Fibroblast of lung (primary cell): ENCODE measurements at regions not wholly inside any gene's neighbourhood (a gene's known extent, or its start where the extent isn't known, plus 50 kb on each side); places are given as distances from the start of the nearest gene placed in this dataset.
A peak's percentile ranks its signal among the peaks of the same experiment; 100 is the strongest.

ENCODE experiments used
- DNase-seq, 2 donors: peaks; one replicate each; pipeline versions ENCODE4 v3.0.0 to v3.0.0-alpha.2; 2010; ENCODE audit warnings: low read depth in 2 of 2
- H2AFZ ChIP-seq: 2 replicates; pipeline ENCODE4 v1.5.1; 2012; ENCODE audit warnings: low read length, control low read depth, inconsistent platforms
- H3K27ac ChIP-seq: 2 replicates; pipeline ENCODE4 v1.5.1; 2011; ENCODE audit warnings: low read length, control low read depth; ENCODE audit not compliant: insufficient read depth
- H3K27me3 ChIP-seq: 2 replicates; pipeline ENCODE4 v1.5.1; 2011; ENCODE audit warnings: mild to moderate bottlenecking, low read length; ENCODE audit not compliant: control insufficient read depth, insufficient read depth
- H3K36me3 ChIP-seq: 2 replicates; pipeline ENCODE4 v1.5.1; 2011; ENCODE audit warnings: low read length; ENCODE audit not compliant: control insufficient read depth, insufficient read depth
- H3K4me1 ChIP-seq: 2 replicates; pipeline ENCODE4 v1.5.1; 2011; ENCODE audit warnings: low read length; ENCODE audit not compliant: control insufficient read depth, insufficient read depth; ENCODE audit errors: extremely low read depth
- H3K4me2 ChIP-seq: 2 replicates; pipeline ENCODE4 v1.5.1; 2011; ENCODE audit warnings: low read length, control low read depth; ENCODE audit not compliant: insufficient read depth; ENCODE audit errors: extremely low read depth
- H3K4me3 ChIP-seq, 4 experiments: fragments of 200-600 bp in 1 of 4; sonication (generic) in 1 of 4; replicated peaks in 1 of 4; 2 replicates each; pipeline ENCODE4 v1.5.1; 2011 to 2016; ENCODE audit warnings: low read length in 4 of 4, low read depth in 3 of 4, mild to moderate bottlenecking in 3 of 4, control low read depth in 2 of 4, inconsistent platforms in 1 of 4, mixed read lengths in 1 of 4; ENCODE audit not compliant: insufficient read depth in 1 of 4; ENCODE audit errors: control extremely low read depth in 1 of 4
- H3K79me2 ChIP-seq: 2 replicates; pipeline ENCODE4 v1.5.1; 2012; ENCODE audit warnings: mild to moderate bottlenecking, low read length, inconsistent platforms; ENCODE audit not compliant: control insufficient read depth, insufficient read depth
- H3K9ac ChIP-seq: 2 replicates; pipeline ENCODE4 v1.5.1; 2011; ENCODE audit warnings: mild to moderate bottlenecking, low read length, control low read depth; ENCODE audit not compliant: insufficient read depth
- H3K9me3 ChIP-seq: 2 replicates; pipeline ENCODE4 v1.5.1; 2012; ENCODE audit warnings: low read depth, low read length; ENCODE audit not compliant: control insufficient read depth, insufficient read depth
- H4K20me1 ChIP-seq: 2 replicates; pipeline ENCODE4 v1.5.1; 2011; ENCODE audit warnings: low read length; ENCODE audit not compliant: control insufficient read depth, insufficient read depth; ENCODE audit errors: extremely low read depth
- EZH2 ChIP-seq: IDR thresholded peaks from 2 replicates; pipeline ENCODE4 v1.5.1; 2012; ENCODE audit warnings: low read length, control low read depth, mild to moderate bottlenecking; ENCODE audit errors: missing control alignments
- TF ChIP-seq, protein P1 (sequence below), 2 donors: IDR thresholded peaks in 1 of 2; conservative IDR thresholded peaks in 1 of 2; 1 replicate in 1 of 2; 2 replicates in 1 of 2; pipeline ENCODE4 v1.5.1; 2011 to 2012; ENCODE audit warnings: low read length in 2 of 2, control low read depth in 1 of 2, inconsistent platforms in 1 of 2, low read depth in 1 of 2, mild to moderate bottlenecking in 1 of 2

DNA sequence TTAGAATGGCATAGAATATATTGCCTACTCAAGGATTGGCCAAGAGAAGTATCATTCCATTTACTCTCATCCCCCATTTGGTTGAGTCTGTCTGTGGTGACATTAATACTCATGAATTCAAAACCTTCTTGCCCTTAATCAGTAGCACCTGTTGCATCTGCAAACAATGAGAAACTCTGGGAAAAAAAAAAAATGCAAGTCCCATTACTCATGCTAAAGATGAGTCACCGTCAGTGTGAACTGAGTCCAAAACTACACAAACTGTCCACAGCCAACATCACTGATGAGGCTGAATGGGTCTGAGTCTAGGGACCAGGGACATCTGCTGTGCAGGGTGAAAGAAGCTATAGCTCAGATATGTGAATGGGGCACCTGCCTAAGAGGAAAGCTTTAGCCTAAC lies 96.9 kb upstream of the ADAMTS18 start:
- Histone ChIP-seq H3K9ac (no peak overlapping the region), H3K9me3 (no peaks in the 10 kb centered on the region), H3K36me3 (no peaks in the 10 kb centered on the region), H3K79me2 (no peaks in the 10 kb centered on the region), H3K4me1 (no peaks in the 10 kb centered on the region), H3K27me3 (no peaks in the 10 kb centered on the region), H3K27ac (no peak overlapping the region), H2AFZ (no peak overlapping the region), H4K20me1 (no peaks in the 10 kb centered on the region), H3K4me3 (no peak overlapping the region), H3K4me2 (no peak overlapping the region)
- peak; percentile 17 to 76 for DNase-seq
- TF ChIP-seq, protein P1, sequence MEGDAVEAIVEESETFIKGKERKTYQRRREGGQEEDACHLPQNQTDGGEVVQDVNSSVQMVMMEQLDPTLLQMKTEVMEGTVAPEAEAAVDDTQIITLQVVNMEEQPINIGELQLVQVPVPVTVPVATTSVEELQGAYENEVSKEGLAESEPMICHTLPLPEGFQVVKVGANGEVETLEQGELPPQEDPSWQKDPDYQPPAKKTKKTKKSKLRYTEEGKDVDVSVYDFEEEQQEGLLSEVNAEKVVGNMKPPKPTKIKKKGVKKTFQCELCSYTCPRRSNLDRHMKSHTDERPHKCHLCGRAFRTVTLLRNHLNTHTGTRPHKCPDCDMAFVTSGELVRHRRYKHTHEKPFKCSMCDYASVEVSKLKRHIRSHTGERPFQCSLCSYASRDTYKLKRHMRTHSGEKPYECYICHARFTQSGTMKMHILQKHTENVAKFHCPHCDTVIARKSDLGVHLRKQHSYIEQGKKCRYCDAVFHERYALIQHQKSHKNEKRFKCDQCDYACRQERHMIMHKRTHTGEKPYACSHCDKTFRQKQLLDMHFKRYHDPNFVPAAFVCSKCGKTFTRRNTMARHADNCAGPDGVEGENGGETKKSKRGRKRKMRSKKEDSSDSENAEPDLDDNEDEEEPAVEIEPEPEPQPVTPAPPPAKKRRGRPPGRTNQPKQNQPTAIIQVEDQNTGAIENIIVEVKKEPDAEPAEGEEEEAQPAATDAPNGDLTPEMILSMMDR (conservative IDR thresholded peaks at IDR 0.05 in 1 of 2, IDR thresholded peaks at IDR 0.05 in 1 of 2; ENCODE audit: low read depth in 1 of 2, low read length in 2 of 2), result no peak
- no peak for TF ChIP-seq EZH2

- no peak overlapping the region for H3K4me3 ChIP-seq
- no peaks in the 10 kb centered on the region for H3K27me3 ChIP-seq
- no peaks in the 10 kb centered on the region for H3K79me2 ChIP-seq
- DNase-seq, result no peak
- H3K4me1 ChIP-seq, result no peaks in the 10 kb centered on the region
- TF ChIP-seq, protein P1 (conservative IDR thresholded peaks at IDR 0.05 in 1 of 2, IDR thresholded peaks at IDR 0.05 in 1 of 2; ENCODE audit: low read depth in 1 of 2, low read length in 2 of 2), result no peak
- no peak for TF ChIP-seq EZH2
- no peak overlapping the region for H3K4me2 ChIP-seq
- no peak overlapping the region for H3K9ac ChIP-seq
- H4K20me1 ChIP-seq, result no peaks in the 10 kb centered on the region
- no peak overlapping the region for H3K27ac ChIP-seq
- H3K9me3 ChIP-seq, result no peaks in the 10 kb centered on the region
- H2AFZ ChIP-seq, result no peak overlapping the region
- no peaks in the 10 kb centered on the region for H3K36me3 ChIP-seq
Observed at GRCh38 chr16:77536809-77537208, 102.0 kb upstream of the ADAMTS18 start.

DNA sequence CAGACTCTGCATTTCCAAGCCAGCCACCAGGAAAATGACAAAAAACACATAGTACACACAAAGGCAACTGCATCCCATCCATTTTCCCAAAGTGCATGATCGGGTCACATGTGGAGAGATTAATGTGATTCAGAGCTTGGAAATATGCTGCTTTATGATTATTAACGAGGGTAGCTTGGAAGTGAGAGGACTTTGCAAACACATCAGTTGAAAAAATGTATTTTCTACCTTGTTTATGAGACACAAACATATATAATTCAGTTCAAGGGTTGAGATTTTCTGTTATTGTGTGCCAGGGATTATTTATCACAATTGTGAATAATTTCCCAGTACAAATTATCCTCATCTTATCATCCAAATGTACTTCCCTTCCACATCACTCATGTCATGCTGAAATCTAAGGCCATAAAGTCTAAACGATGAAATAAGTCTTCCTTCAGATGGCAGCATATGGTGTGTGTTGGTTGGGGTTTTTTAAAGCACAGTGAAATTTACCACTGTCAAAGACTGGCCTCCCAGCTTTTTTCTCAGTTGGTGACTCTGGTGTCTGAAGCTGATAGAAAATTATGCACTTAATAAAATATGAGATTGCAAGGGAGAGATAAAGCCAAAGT lies 104.7 kb upstream of the ADAMTS18 start:
- no peak overlapping the region for H2AFZ ChIP-seq
- H3K9ac ChIP-seq, result no peak overlapping the region
- H3K4me2 ChIP-seq, result no peak overlapping the region
- no peak for TF ChIP-seq EZH2
- TF ChIP-seq, protein P1 (conservative IDR thresholded peaks at IDR 0.05 in 1 of 2, IDR thresholded peaks at IDR 0.05 in 1 of 2; ENCODE audit: low read depth in 1 of 2, low read length in 2 of 2), result no peak
- no peaks in the 10 kb centered on the region for H3K9me3 ChIP-seq
- H3K27me3 ChIP-seq, result no peaks in the 10 kb centered on the region
- no peak overlapping the region for H3K27ac ChIP-seq
- no peaks in the 10 kb centered on the region for H4K20me1 ChIP-seq
- no peak overlapping the region for H3K4me3 ChIP-seq
- H3K4me1 ChIP-seq, result no peaks in the 10 kb centered on the region
- H3K36me3 ChIP-seq, result no peaks in the 10 kb centered on the region
- DNase-seq, result no peak
- H3K79me2 ChIP-seq, result no peaks in the 10 kb centered on the region
